DMS53 treated with DMSO at 0.1 percent for 48 hours (cell line): ENCODE measurements at regions not wholly inside any gene's neighbourhood (a gene's known extent, or its start where the extent isn't known, plus 50 kb on each side); places are given as distances from the start of the nearest gene placed in this dataset.

Source experiments
- DNase-seq: peaks from one replicate; lab custom pipeline; 2025; ENCODE audit not compliant: unreplicated experiment; lab: John Stamatoyannopoulos, UW

GRCh38 chr2:12107939-12108338, 361.5 kb downstream of the LPIN1 start:
- DNase-seq: no peak

DNA sequence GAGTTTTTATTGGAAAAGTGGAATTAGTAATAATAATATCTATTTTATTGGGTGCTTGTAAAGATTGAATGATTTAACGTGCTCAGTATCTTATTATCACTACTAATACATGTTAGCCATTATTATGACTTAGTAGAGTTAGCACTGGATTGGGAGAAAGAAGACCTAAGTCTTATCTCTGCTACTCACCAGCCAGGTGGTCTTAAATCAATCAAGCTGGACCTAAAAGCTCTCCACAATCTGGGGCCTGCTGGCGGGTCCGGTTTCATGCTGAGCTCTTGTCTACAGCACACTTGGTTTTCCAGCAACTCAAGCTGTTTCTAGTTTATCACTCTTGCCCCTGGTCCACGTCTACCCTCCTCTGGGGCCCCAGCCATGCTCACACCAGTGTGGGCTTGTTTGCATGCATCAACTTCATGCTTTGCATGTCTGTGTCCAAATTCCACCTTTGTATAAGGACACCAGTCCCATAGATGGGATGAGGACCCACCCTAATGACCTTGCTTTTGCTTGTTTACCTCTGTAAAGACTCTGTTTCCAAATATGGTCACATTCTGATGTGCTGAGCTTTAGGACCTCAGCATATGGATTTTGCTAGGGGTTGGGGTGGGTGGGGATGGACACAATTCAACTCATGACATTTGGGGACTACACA, 363.1 kb downstream of the LPIN1 start:
- DNase-seq: no peak

DNA sequence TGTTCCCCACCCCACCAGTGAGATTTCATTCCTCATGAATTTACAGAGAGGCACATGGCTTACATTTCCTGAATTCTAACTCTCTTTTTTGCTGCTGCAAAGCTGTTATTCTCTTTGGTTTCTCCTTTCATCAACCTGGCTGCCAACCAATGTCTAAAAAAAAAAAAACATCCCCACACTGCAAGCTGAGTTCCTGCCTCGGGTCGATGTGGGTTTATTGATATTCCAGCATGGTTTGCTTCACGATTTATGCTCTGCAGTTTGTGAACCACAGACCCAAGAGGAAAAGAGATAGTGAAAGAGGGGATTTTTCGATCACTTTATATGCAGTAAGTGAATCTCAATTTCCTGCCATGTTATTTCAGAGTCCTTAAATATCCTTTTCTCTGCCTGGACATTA, 363.6 kb downstream of the LPIN1 start:
- DNase-seq: no peak

DNA sequence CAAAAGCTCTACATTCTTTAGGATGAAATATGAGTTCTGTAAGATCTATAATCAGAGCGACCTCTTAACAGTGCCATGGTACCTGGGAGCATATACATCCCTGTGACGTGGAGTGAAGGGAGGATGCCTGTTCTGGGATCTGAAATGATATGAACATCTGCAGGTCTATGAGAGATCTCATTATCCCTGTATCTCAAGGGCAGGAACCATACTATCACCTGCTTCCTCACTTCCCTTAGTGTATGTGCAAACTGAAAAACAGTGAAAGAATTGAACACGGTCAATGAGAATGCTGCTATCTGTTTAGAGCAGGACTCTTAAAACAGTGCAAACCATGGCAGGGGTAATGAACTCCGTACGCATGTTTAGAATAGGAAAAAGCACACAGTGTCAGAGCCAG, 364.0 kb downstream of the LPIN1 start:
- no peak for DNase-seq

- no peak for DNase-seq
Measured at GRCh38 chr2:12113412-12113811, 367.0 kb downstream of the LPIN1 start.

DNA sequence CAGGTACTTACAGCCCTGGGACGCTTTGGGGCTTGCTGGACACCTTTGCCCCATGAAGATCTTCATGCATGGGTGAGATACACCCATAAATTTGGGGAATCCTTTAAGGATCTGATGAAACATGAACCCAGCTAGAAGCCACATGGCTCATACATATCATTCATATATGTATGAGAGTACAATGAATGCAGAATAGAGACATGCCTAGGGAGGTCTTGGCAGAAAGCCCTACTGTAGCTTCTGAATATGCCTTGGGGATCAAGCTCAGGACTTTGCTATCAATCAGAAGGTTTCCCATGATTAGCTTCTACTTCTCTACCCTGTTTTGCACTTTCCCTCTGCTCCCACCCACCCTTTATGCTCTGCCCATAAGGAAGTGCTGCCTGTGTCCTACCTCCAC, 368.4 kb downstream of the LPIN1 start:
- DNase-seq: no peak

DNA sequence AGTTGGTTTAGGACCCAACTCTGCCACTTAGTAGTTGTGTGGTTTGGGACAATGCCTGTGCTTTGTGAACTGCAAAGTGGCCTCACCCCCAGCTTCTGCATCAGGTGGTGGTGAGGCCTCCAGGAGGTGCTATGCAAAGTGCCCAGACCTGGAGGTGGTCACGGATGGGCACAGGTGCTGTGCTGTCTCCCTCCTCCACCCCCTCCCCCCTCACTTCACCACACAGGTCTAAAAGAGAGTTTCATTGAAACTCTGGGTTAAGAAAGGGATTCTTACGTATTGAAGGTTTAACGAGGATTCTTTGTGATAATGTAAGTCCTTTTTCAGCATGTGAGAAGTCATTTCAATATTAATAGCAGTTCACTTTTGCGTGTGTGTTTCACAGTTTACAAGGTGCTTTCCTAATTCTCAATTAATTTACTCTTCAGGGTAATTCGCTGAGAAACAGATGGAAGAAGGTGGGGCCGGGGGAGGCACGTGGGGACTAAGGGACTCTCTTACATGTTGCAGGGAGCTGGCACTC, 369.9 kb downstream of the LPIN1 start:
- DNase-seq: no peak

DNA sequence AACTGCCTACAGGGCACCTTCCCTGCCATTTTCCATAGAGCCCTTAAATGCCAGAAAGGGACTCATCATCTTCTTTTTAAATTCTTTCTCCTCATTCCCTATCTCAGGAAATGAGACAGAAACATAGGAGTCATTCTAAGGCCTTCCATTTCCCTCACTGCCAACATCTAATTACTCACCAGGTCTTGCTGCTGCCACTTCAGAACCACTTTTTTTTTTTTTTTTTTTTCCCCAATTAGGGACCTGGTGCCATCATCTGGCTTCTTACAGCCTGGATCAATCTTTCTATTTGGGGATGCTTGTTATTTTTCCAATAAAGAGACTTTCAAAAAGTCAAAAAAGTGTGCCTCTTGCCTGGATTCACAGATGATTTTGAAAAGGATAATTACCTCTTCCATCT, 373.4 kb downstream of the LPIN1 start:
- no peak for DNase-seq

- DNase-seq: no peak
Measured at GRCh38 chr2:12120281-12121150, 374.1 kb downstream of the LPIN1 start.

- no peak for DNase-seq
Measured at GRCh38 chr2:12124790-12125189, 378.4 kb downstream of the LPIN1 start.

GRCh38 chr2:12126318-12126717, 379.9 kb downstream of the LPIN1 start:
- DNase-seq: no peak

DNA sequence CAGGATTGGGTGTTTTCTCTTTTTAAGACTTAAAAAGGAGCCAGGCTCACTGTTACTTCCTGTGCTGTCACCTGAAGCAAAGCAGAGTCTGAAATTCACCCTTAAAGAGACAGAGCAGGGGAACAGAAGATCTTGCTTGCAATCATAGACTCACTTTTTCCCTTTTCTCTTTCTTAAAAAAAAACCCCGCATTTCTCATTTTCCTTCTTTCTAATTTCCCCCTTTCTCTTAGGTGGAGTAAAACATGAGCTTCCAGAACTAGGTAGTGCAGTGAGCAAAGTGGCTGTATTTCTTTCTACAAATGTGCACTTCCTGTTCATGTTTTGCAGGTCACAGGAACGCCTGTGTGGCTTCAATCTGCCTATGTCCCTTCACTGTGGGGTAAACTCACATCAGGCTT, 381.2 kb downstream of the LPIN1 start:
- no peak for DNase-seq

DNA sequence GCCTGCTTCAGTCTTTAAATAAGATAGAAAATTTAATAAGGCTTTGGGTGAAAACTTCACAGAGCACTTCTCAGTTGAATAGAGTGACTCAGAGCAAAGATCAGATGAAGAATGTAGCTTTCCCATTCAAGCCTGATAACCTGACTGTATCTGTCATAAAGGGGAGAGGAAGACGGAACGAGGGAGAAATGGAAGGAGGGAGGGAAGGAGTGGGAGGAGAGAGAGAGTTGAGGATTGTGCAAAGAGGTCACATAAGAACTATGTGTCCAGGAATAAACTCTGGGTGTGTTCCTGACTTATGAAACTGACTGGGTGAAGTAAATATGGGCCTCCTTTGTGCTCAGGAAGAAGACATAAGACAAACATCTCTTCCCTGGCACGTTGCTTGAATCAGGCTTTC, 385.5 kb downstream of the LPIN1 start:
- no peak for DNase-seq

DNA sequence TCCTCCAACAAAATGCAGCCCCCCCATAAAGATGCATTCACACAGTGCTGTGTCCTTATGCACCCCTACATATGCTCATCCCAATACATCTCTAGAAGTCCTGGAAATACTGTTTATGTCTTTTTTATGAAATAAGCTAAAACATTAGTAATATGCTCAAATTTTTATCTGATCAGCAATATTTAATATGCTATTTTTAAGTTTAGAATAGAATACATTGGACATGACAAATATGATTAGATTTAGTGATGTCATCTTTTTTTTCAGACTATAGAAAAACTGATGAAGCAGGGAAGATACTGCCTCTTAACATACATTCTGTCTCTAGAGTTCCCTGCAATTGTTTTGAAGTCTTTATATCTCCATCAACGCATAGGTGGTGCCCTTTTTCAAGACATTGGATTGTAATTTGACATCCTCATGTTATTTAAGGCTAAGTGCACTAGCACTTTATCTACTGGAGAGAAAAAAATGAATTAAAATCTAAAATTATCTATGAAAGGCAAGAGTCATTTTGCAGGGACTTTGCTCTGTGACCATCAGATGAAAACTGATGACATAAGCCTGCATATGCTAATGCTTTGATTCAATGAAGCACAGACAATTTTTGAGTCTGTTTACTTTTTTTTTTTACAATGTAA, 395.3 kb downstream of the LPIN1 start:
- no peak for DNase-seq

DNA sequence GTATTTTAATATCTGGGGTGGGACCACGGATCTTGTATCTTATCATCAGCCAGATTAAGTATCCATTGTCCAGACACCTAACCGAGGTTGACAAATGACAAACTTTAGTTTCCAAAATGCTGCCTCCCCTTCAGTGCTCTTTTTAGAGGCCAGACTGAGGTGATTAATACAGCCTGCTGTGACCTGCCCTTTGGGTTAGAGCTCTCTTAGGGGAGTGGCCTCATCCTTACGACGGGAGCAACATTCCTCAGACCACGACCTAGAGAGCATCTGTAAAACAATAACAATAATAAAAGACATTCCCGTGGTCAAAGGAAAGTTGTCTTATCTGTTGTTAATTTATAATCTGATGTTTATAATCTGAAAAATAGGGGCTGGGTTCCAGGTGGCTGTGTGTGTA, 405.3 kb downstream of the LPIN1 start:
- DNase-seq: no peak

DNA sequence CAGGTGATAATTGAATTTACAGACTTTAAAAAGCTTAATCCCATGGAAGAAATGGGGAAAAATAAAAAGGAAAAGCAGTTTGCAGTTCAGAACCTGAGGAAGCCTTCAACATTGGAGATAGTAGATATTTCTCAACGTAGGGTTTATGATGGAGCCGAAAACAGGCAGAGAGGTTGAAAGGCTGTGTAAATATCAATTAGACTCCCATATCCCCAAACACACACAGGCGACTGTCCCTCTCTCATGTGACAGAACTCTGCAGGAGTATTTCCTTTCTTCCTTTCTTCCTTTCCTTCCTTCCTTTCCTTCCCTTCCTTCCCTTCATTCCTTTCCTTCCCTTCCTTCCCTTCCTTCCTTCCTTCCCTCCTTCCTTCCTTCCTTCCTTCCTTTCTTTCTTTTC, 406.5 kb downstream of the LPIN1 start:
- DNase-seq: no peak

GRCh38 chr2:12155303-12156051, 409.0 kb downstream of the LPIN1 start:
- DNase-seq: no peak

DNA sequence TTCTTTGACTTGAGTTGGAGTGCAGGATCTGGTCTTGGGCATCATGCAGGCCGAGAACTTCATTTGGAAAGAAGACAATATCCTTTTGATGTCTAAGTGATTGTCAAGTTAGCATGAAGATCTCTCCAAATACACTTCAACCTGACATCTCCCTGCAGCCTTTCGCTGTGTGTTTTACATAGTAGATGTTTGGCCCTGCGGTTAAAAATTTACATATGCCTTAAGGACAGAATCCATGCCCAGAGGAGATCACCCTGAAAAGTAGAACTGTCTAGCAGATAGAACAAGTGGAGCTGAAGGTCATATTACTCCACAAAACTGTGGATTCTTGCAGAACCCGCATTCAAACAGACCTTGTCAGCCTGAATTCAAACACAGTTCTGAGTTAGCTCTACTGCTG, 409.9 kb downstream of the LPIN1 start:
- no peak for DNase-seq

GRCh38 chr2:12161085-12161484, 414.7 kb downstream of the LPIN1 start:
- DNase-seq: no peak

DNA sequence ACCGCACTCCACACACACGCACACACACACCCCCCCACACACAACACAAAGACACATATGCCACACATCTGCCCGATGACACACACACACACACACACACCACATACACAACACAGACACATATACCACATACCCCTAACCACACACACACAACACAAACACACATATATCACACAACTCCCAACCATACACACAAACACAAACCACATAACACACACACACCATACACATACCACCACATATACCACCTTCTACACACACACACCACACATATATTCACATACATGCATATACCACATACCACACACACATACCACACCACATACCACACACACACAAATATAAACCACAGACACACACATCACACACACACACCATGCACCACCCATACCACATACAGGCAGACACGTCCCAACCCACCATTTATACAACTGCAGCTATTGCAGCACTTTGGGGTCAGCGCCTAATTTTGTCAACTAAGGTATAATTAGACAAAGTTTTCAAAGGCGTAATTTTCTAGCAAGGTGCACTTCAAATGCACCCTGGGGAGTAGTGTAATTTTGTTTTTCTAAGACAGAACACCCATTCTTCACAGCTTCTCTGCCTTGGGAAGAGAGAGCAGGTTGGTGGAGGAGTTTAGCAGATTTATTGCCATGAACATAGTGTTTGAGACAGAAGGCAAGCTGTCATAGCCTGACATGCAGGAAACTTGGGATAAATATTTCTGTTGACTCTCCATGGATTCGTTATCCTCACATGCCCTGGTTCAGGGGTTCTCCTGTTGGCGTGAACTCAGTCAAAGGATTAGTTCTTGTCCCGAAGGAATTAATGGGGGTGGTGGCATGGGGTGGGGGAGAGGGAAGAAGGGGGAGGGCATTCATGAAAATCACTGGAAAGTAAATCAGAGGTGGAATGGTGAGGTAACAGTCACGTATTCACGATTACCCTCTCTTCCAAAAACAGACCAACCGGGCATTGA, 416.1 kb downstream of the LPIN1 start:
- no peak for DNase-seq
